Fibroblast of lung (primary cell): ENCODE measurements at regions not wholly inside any gene's neighbourhood (a gene's known extent, or its start where the extent isn't known, plus 50 kb on each side); places are given as distances from the start of the nearest gene placed in this dataset.

ENCODE experiments used
- CTCF ChIP-seq, 2 donors: IDR thresholded peaks in 1 of 2; conservative IDR thresholded peaks in 1 of 2; 1 replicate in 1 of 2; 2 replicates in 1 of 2; pipeline ENCODE4 v1.5.1; 2011 to 2012; ENCODE audit warnings: low read length in 2 of 2, control low read depth in 1 of 2, inconsistent platforms in 1 of 2, low read depth in 1 of 2, mild to moderate bottlenecking in 1 of 2
- EZH2 ChIP-seq: IDR thresholded peaks from 2 replicates; pipeline ENCODE4 v1.5.1; 2012; ENCODE audit warnings: low read length, control low read depth, mild to moderate bottlenecking; ENCODE audit errors: missing control alignments

- TF ChIP-seq CTCF (conservative IDR thresholded peaks at IDR 0.05 in 1 of 2, IDR thresholded peaks at IDR 0.05 in 1 of 2; ENCODE audit: low read depth in 1 of 2, low read length in 2 of 2), result no peak
- TF ChIP-seq EZH2, result no peak
Observed at GRCh38 chr14:48991141-48991540, 595.0 kb downstream of the RPS29 start.
